MCF 10A (cell line): ENCODE measurements at regions not wholly inside any gene's neighbourhood (a gene's known extent, or its start where the extent isn't known, plus 50 kb on each side); places are given as distances from the start of the nearest gene placed in this dataset.

Experiments used
- BruUV-seq: library from RNA; stranded (reverse); fragments of 400-500 nt; replicated peaks from 2 replicates; lab custom pipeline; 2021; lab: Mats Ljungman, UMichigan
- CTCF ChIA-PET: fragments of 300-600 bp; sonication (Branson Sonifier 250); formaldehyde crosslinking; extraction: SDS; loops from one replicate; lab custom pipeline; 2021; ENCODE audit warnings: antibody characterized with exemption, inconsistent platforms; lab: Yijun Ruan, JAX
- POLR2A ChIA-PET: fragments of 300-600, 350-650 bp; sonication (Branson Sonifier 250); formaldehyde crosslinking; extraction: SDS; loops from one replicate; lab custom pipeline; 2020; ENCODE audit warnings: antibody characterized with exemption, inconsistent platforms; lab: Yijun Ruan, JAX
- DNase-seq: peaks from one replicate; pipeline ENCODE4 v3.0.0-alpha.2; 2018; ENCODE audit not compliant: unreplicated experiment
- H3K27ac Mint-ChIP-seq: one replicate; pipeline ENCODE4 v1.8.0; 2022; ENCODE audit warnings: mild to moderate bottlenecking, low read depth, mixed read lengths; ENCODE audit not compliant: unreplicated experiment
- H3K27me3 Mint-ChIP-seq: one replicate; pipeline ENCODE4 v1.8.0; 2022; ENCODE audit warnings: mixed read lengths; ENCODE audit not compliant: insufficient read depth, unreplicated experiment
- H3K36me3 Mint-ChIP-seq: one replicate; pipeline ENCODE4 v1.8.0; 2022; ENCODE audit warnings: mild to moderate bottlenecking, moderate library complexity, mixed read lengths; ENCODE audit not compliant: insufficient read depth, unreplicated experiment
- H3K4me1 Mint-ChIP-seq: one replicate; pipeline ENCODE4 v1.8.0; 2022; ENCODE audit warnings: mixed read lengths; ENCODE audit not compliant: insufficient read depth, unreplicated experiment
- H3K4me3 Mint-ChIP-seq: one replicate; pipeline ENCODE4 v1.8.0; 2022; ENCODE audit warnings: mild to moderate bottlenecking, moderate library complexity, mixed read lengths; ENCODE audit not compliant: unreplicated experiment
- H3K9me3 Mint-ChIP-seq: one replicate; pipeline ENCODE4 v1.8.0; 2022; ENCODE audit warnings: mixed read lengths; ENCODE audit not compliant: unreplicated experiment
- intact Hi-C: fragments of 100-400 bp; cut with micrococcal nuclease; formaldehyde crosslinking; loops from 2 replicates; pipeline ENCODE4 v1.14.1; 2022
- TF ChIP-seq, protein P1 (sequence below): fragments of 200-600 bp; IDR thresholded peaks from one replicate; pipeline ENCODE4 v1.8.0; 2022; ENCODE audit warnings: antibody characterized with exemption, mild to moderate bottlenecking; ENCODE audit not compliant: unreplicated experiment

DNA sequence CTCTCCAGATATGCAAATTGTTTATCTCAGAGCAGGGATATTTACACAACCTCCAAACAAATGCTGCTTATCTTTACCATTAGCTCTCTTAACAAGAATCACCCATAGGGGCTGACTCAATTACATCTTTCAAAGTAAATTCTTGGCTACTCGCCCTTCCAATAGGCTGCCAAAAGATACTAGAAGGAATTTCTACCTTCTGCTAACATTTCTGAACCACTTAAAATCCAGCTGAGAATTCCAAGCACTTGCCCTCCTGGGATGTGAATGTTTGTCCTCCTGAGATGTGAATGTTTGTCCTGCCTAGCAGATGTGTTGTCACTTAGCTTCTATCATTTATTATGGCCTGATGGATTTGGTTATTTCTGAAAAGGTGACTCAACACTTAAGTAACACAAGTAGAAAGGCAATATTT, 388.0 kb downstream of the GJA1 start:
- Mint-ChIP-seq H3K27ac (no peak overlapping the region), H3K9me3 (peaks cover 13% of the 10 kb centered on the region), H3K27me3 (no peaks in the 10 kb centered on the region), H3K36me3 (no peaks in the 10 kb centered on the region), H3K4me3 (no peak overlapping the region), H3K4me1 (peaks cover 22% of the 10 kb centered on the region)
- CTCF ChIA-PET, result interaction anchor here (0.6 to 0.9 kb wide), 3 partner anchors 17 to 217 kb away, joined by 3 read pairs; no protein-coding TSS in a partner anchor
- no peak for DNase-seq
- TF ChIP-seq, protein P1, sequence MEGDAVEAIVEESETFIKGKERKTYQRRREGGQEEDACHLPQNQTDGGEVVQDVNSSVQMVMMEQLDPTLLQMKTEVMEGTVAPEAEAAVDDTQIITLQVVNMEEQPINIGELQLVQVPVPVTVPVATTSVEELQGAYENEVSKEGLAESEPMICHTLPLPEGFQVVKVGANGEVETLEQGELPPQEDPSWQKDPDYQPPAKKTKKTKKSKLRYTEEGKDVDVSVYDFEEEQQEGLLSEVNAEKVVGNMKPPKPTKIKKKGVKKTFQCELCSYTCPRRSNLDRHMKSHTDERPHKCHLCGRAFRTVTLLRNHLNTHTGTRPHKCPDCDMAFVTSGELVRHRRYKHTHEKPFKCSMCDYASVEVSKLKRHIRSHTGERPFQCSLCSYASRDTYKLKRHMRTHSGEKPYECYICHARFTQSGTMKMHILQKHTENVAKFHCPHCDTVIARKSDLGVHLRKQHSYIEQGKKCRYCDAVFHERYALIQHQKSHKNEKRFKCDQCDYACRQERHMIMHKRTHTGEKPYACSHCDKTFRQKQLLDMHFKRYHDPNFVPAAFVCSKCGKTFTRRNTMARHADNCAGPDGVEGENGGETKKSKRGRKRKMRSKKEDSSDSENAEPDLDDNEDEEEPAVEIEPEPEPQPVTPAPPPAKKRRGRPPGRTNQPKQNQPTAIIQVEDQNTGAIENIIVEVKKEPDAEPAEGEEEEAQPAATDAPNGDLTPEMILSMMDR, result no peak
- BruUV-seq, result no TSS peak
- intact Hi-C loops, result no loop called here
- POLR2A ChIA-PET, result no interaction called here

GRCh38 chr6:121826156-121826810, 390.8 kb downstream of the GJA1 start:
- Mint-ChIP-seq H3K27me3 (no peaks in the 10 kb centered on the region), H3K36me3 (no peaks in the 10 kb centered on the region), H3K27ac (no peak overlapping the region), H3K9me3 (peaks cover 6% of the 10 kb centered on the region), H3K4me3 (no peak overlapping the region), H3K4me1 (peaks cover 22% of the 10 kb centered on the region)
- peak; percentile 90 for DNase-seq
- POLR2A ChIA-PET, result interaction anchor here (0.6 kb wide), 1 partner anchor 8 kb away, joined by 3 read pairs; no protein-coding TSS in a partner anchor
- no TSS peak for BruUV-seq
- intact Hi-C loops, result loop anchor here (5.0 kb wide), 1 partner anchor 44 kb away; no protein-coding TSS in a partner anchor
- CTCF ChIA-PET, result interaction anchor here (0.9 to 1.1 kb wide), 2 partner anchors 11 to 27 kb away, joined by 3 read pairs; no protein-coding TSS in a partner anchor
- TF ChIP-seq, protein P1, result no peak

DNA sequence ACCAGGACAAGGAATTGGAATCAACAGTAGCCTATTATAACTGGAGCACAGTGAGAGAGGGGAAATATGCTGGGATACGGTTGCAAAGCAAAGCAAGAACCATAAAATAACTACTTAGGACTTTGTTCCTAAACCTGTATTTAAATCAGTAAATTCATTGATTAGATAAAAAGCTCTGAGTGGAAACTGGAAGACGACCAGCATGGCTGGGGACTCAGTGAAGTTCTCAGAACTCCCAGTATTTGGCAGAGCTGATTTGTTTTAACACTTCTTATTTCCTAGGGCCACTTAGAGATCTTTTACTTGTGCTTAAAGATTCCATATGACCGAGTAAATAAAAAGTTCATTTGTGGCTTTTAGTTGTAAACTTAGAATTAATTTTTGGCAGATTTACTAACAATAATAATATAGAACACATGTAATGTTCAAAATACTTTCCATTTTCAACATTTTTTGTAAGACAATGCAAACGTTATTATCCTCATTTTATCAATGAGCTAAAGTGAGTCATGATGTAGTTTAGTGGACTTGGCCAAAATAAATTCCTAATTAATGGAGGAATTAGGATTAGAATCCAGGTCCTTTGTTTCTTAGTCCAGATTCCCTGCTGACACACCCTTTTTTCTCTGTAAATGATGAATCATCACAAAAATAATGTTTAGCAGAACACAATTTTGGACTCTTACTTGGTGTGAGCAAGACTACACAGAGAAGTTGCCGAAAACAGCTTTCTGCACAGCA, 392.9 kb downstream of the GJA1 start:
- no peak overlapping the region for H3K27ac Mint-ChIP-seq
- TF ChIP-seq, protein P1, result no peak
- peaks cover 21% of the 10 kb centered on the region for H3K4me1 Mint-ChIP-seq
- ChIA-PET CTCF (no interaction called here), POLR2A (interaction anchor here (0.8 kb wide), 1 partner anchor 129 kb away, joined by 3 read pairs; no protein-coding TSS in a partner anchor)
- no peak overlapping the region for H3K4me3 Mint-ChIP-seq
- no peaks in the 10 kb centered on the region for H3K9me3 Mint-ChIP-seq
- intact Hi-C loops, result loop anchor here (5.0 kb wide), 1 partner anchor 46 kb away; no protein-coding TSS in a partner anchor
- no peak for DNase-seq
- H3K27me3 Mint-ChIP-seq, result no peaks in the 10 kb centered on the region
- BruUV-seq, result no TSS peak
- no peaks in the 10 kb centered on the region for H3K36me3 Mint-ChIP-seq

- TF ChIP-seq, protein P1, result no peak
- POLR2A ChIA-PET, result interaction anchor here (0.6 kb wide), 1 partner anchor 152 kb away, joined by 3 read pairs; no protein-coding TSS in a partner anchor
- peaks cover 17% of the 10 kb centered on the region for H3K4me1 Mint-ChIP-seq
- H3K27ac Mint-ChIP-seq, result no peak overlapping the region
- no peaks in the 10 kb centered on the region for H3K36me3 Mint-ChIP-seq
- no TSS peak for BruUV-seq
- no peak for DNase-seq
- H3K4me3 Mint-ChIP-seq, result no peak overlapping the region
- CTCF ChIA-PET, result interaction anchor here (0.6 kb wide), 1 partner anchor 230 kb away, joined by 3 read pairs; no protein-coding TSS in a partner anchor
- no peaks in the 10 kb centered on the region for H3K9me3 Mint-ChIP-seq
- intact Hi-C loops, result no loop called here
- H3K27me3 Mint-ChIP-seq, result no peaks in the 10 kb centered on the region
These were observed 395.3 kb downstream of the GJA1 start for GRCh38 chr6:121830736-121831135.
